Retinal pigment epithelial cell (primary cell): ENCODE measurements at regions not wholly inside any gene's neighbourhood (a gene's known extent, or its start where the extent isn't known, plus 50 kb on each side); places are given as distances from the start of the nearest gene placed in this dataset.
A peak's percentile ranks its signal among the peaks of the same experiment; 100 is the strongest.

Experiments used
- DNase-seq: peaks from one replicate; pipeline ENCODE4 v3.0.0-alpha.2; 2010; ENCODE audit warnings: low read depth
- H3K4me3 ChIP-seq: 2 replicates; pipeline ENCODE4 v1.5.1; 2011; ENCODE audit warnings: mild to moderate bottlenecking, low read length, control low read depth, moderate library complexity
- CTCF ChIP-seq: conservative IDR thresholded peaks from 2 replicates; pipeline ENCODE4 v1.5.1; 2011; ENCODE audit warnings: low read depth, low read length, control low read depth, inconsistent platforms

- no peak for DNase-seq
- no peak for TF ChIP-seq CTCF
Measured at GRCh38 chr1:55981010-55981650, 598.2 kb downstream of the PLPP3 start.

GRCh38 chr1:55980582-55980981 is 598.8 kb downstream of the PLPP3 start:
- no peak overlapping the region for H3K4me3 ChIP-seq
- DNase-seq, result no peak
- no peak for TF ChIP-seq CTCF

More at GRCh38 chr1:55981010-55981650, 598.2 kb downstream of the PLPP3 start:
- H3K4me3 ChIP-seq, result no peak overlapping the region

GRCh38 chr1:55974714-55975441 is 604.5 kb downstream of the PLPP3 start:
- no peak overlapping the region for H3K4me3 ChIP-seq
- TF ChIP-seq CTCF, result no peak
- no peak for DNase-seq

GRCh38 chr1:55970526-55971110 is 608.7 kb downstream of the PLPP3 start:
- DNase-seq, result peak; percentile 60

GRCh38 chr1:55969322-55969721 is 610.0 kb downstream of the PLPP3 start:
- no peak for DNase-seq
- H3K4me3 ChIP-seq, result no peak overlapping the region
- no peak for TF ChIP-seq CTCF

More at GRCh38 chr1:55970526-55971110, 608.7 kb downstream of the PLPP3 start:
- no peak overlapping the region for H3K4me3 ChIP-seq
- TF ChIP-seq CTCF, result no peak

GRCh38 chr1:55968661-55969060 is 610.7 kb downstream of the PLPP3 start:
- no peak for DNase-seq
- no peak for TF ChIP-seq CTCF
- H3K4me3 ChIP-seq, result no peak overlapping the region
